Astrocyte (in vitro differentiated cells and primary cell): ENCODE measurements at regions not wholly inside any gene's neighbourhood (a gene's known extent, or its start where the extent isn't known, plus 50 kb on each side); places are given as distances from the start of the nearest gene placed in this dataset.
A peak's percentile ranks its signal among the peaks of the same experiment; 100 is the strongest.

Source experiments
- DNase-seq: peaks from one replicate; pipeline ENCODE4 v3.0.0-alpha.2; 2010; ENCODE audit warnings: low read depth
- FAIRE-seq: peaks from 2 replicates; lab custom pipeline; 2011; peaks lifted over from hg19 to GRCh38; lab: Jason Lieb, UNC
- H2AFZ ChIP-seq: 2 replicates; pipeline ENCODE4 v1.6.0; 2012; ENCODE audit warnings: low read depth, low read length, inconsistent platforms
- H3K27ac ChIP-seq: 2 replicates; pipeline ENCODE4 v1.5.1; 2011; ENCODE audit warnings: low read depth, low read length, inconsistent platforms
- H3K27me3 ChIP-seq: 2 replicates; pipeline ENCODE4 v1.6.0; 2011; ENCODE audit warnings: low read length, inconsistent platforms; ENCODE audit not compliant: insufficient read depth
- H3K36me3 ChIP-seq: 2 replicates; pipeline ENCODE4 v1.5.1; 2011; ENCODE audit warnings: low read length, inconsistent platforms; ENCODE audit not compliant: insufficient read depth
- H3K4me1 ChIP-seq: 2 replicates; pipeline ENCODE4 v1.5.1; 2011; ENCODE audit warnings: low read length, inconsistent platforms; ENCODE audit not compliant: insufficient read depth
- H3K4me2 ChIP-seq: 2 replicates; pipeline ENCODE4 v1.6.0; 2012; ENCODE audit warnings: low read length, inconsistent platforms
- H3K4me3 ChIP-seq: 2 replicates; pipeline ENCODE4 v1.5.1; 2011; ENCODE audit warnings: low read depth, mild to moderate bottlenecking, low read length, inconsistent platforms; ENCODE audit not compliant: insufficient read depth
- H3K79me2 ChIP-seq: 2 replicates; pipeline ENCODE4 v1.6.0; 2012; ENCODE audit warnings: mild to moderate bottlenecking, low read length, inconsistent platforms; ENCODE audit not compliant: insufficient read depth
- H3K9ac ChIP-seq: 2 replicates; pipeline ENCODE4 v1.6.0; 2012; ENCODE audit warnings: mild to moderate bottlenecking, low read length, inconsistent platforms
- H3K9me3 ChIP-seq: 2 replicates; pipeline ENCODE4 v1.5.1; 2012; ENCODE audit warnings: low read depth, mild to moderate bottlenecking, low read length, inconsistent platforms; ENCODE audit not compliant: insufficient read depth
- H4K20me1 ChIP-seq: 2 replicates; pipeline ENCODE4 v1.6.0; 2012; ENCODE audit warnings: low read length, inconsistent platforms; ENCODE audit not compliant: insufficient read depth
- H3K27ac Mint-ChIP-seq: one replicate; pipeline ENCODE4 v1.8.0; 2021; ENCODE audit warnings: mild to moderate bottlenecking, mixed read lengths; ENCODE audit not compliant: unreplicated experiment
- H3K27me3 Mint-ChIP-seq: one replicate; pipeline ENCODE4 v1.8.0; 2021; ENCODE audit warnings: low read depth, mixed read lengths; ENCODE audit not compliant: unreplicated experiment
- H3K36me3 Mint-ChIP-seq: one replicate; pipeline ENCODE4 v1.8.0; 2021; ENCODE audit warnings: low read depth, mixed read lengths; ENCODE audit not compliant: unreplicated experiment
- H3K4me1 Mint-ChIP-seq: one replicate; pipeline ENCODE4 v1.8.0; 2021; ENCODE audit warnings: low read depth, mixed read lengths; ENCODE audit not compliant: unreplicated experiment
- H3K4me3 Mint-ChIP-seq: one replicate; pipeline ENCODE4 v1.8.0; 2021; ENCODE audit warnings: mild to moderate bottlenecking, moderate library complexity, mixed read lengths; ENCODE audit not compliant: unreplicated experiment
- H3K9me3 Mint-ChIP-seq: one replicate; pipeline ENCODE4 v1.8.0; 2021; ENCODE audit warnings: mild to moderate bottlenecking, mixed read lengths; ENCODE audit not compliant: unreplicated experiment
- EZH2 ChIP-seq: IDR thresholded peaks from 2 replicates; pipeline ENCODE4 v1.6.1; 2012; ENCODE audit warnings: mild to moderate bottlenecking, low read length, inconsistent platforms; ENCODE audit not compliant: insufficient read depth
- TF ChIP-seq, protein P1 (sequence below): IDR thresholded peaks from 2 replicates; pipeline ENCODE4 v1.5.1; 2011; ENCODE audit warnings: low read depth, mild to moderate bottlenecking, inconsistent platforms, low read length, moderate library complexity; ENCODE audit not compliant: insufficient read depth

DNA sequence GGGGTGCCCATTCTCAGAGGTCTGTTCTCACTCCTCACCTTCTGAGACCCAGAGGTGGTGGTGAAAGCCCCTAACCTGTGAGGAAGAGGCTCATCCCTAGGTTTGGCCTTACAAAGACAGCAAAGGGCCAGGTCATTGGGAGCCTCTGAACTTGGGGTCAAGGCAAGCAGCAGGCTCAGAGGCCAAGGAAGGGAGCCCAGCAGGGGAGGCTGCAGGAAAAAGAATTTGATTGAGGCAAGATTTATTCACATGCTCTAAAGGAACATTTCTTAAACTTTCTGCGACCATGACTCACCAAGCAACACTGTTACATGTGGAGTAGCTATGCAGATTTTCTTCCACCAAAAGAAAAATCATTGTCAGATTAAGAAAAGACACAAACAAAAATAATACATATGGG is 132.5 kb upstream of the SYT6 start:
- DNase-seq (peak; percentile 8), FAIRE-seq (no peak)
- H3K36me3 ChIP-seq, result no peaks in the 10 kb centered on the region
- peaks cover 3% of the 10 kb centered on the region for H3K4me1 Mint-ChIP-seq
- no peaks in the 10 kb centered on the region for H3K36me3 Mint-ChIP-seq
- no peak overlapping the region for H3K27ac ChIP-seq
- H3K4me1 ChIP-seq, result no peaks in the 10 kb centered on the region
- no peaks in the 10 kb centered on the region for H4K20me1 ChIP-seq
- H3K79me2 ChIP-seq, result no peaks in the 10 kb centered on the region
- no peak overlapping the region for H3K4me2 ChIP-seq
- no peaks in the 10 kb centered on the region for H3K27me3 ChIP-seq
- H3K4me3 Mint-ChIP-seq, result no peak overlapping the region
- TF ChIP-seq EZH2, result no peak
- TF ChIP-seq, protein P1, sequence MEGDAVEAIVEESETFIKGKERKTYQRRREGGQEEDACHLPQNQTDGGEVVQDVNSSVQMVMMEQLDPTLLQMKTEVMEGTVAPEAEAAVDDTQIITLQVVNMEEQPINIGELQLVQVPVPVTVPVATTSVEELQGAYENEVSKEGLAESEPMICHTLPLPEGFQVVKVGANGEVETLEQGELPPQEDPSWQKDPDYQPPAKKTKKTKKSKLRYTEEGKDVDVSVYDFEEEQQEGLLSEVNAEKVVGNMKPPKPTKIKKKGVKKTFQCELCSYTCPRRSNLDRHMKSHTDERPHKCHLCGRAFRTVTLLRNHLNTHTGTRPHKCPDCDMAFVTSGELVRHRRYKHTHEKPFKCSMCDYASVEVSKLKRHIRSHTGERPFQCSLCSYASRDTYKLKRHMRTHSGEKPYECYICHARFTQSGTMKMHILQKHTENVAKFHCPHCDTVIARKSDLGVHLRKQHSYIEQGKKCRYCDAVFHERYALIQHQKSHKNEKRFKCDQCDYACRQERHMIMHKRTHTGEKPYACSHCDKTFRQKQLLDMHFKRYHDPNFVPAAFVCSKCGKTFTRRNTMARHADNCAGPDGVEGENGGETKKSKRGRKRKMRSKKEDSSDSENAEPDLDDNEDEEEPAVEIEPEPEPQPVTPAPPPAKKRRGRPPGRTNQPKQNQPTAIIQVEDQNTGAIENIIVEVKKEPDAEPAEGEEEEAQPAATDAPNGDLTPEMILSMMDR, result no peak
- H2AFZ ChIP-seq, result no peak overlapping the region
- peaks cover 8% of the 10 kb centered on the region for H3K27me3 Mint-ChIP-seq
- no peak overlapping the region for H3K4me3 ChIP-seq
- no peak overlapping the region for H3K9ac ChIP-seq
- no peak overlapping the region for H3K27ac Mint-ChIP-seq
- no peaks in the 10 kb centered on the region for H3K9me3 Mint-ChIP-seq
- H3K9me3 ChIP-seq, result no peaks in the 10 kb centered on the region

GRCh38 chr1:114282751-114283403 is 129.2 kb upstream of the SYT6 start:
- Mint-ChIP-seq H3K4me3 (no peak overlapping the region), H3K36me3 (no peaks in the 10 kb centered on the region), H3K9me3 (no peaks in the 10 kb centered on the region), H3K27ac (no peak overlapping the region), H3K27me3 (peaks cover 2% of the 10 kb centered on the region), H3K4me1 (peaks cover 3% of the 10 kb centered on the region)
- H3K9ac ChIP-seq, result no peak overlapping the region
- H3K79me2 ChIP-seq, result no peaks in the 10 kb centered on the region
- no peak overlapping the region for H3K4me2 ChIP-seq
- H3K9me3 ChIP-seq, result no peaks in the 10 kb centered on the region
- H2AFZ ChIP-seq, result no peak overlapping the region
- H3K4me1 ChIP-seq, result no peaks in the 10 kb centered on the region
- TF ChIP-seq, protein P1, result peak; percentile 93
- TF ChIP-seq EZH2, result no peak
- H4K20me1 ChIP-seq, result no peaks in the 10 kb centered on the region
- FAIRE-seq, result peak; percentile 13
- no peaks in the 10 kb centered on the region for H3K27me3 ChIP-seq
- no peak overlapping the region for H3K27ac ChIP-seq
- no peak overlapping the region for H3K4me3 ChIP-seq
- peak; percentile 67 for DNase-seq
- no peaks in the 10 kb centered on the region for H3K36me3 ChIP-seq

GRCh38 chr1:114278911-114279310 is 125.2 kb upstream of the SYT6 start:
- Histone ChIP-seq H3K4me1 (no peaks in the 10 kb centered on the region), H3K4me2 (no peak overlapping the region), H3K9ac (no peak overlapping the region), H2AFZ (no peak overlapping the region), H3K27me3 (peaks cover 5% of the 10 kb centered on the region), H3K27ac (no peak overlapping the region), H4K20me1 (no peaks in the 10 kb centered on the region), H3K36me3 (no peaks in the 10 kb centered on the region), H3K79me2 (no peaks in the 10 kb centered on the region), H3K4me3 (no peak overlapping the region), H3K9me3 (no peaks in the 10 kb centered on the region)
- Mint-ChIP-seq H3K4me3 (no peak overlapping the region), H3K4me1 (no peaks in the 10 kb centered on the region), H3K9me3 (no peaks in the 10 kb centered on the region), H3K36me3 (no peaks in the 10 kb centered on the region), H3K27ac (no peak overlapping the region), H3K27me3 (peaks cover 3% of the 10 kb centered on the region)
- DNase-seq (no peak), FAIRE-seq (no peak)
- TF ChIP-seq, protein P1, result no peak
- no peak for TF ChIP-seq EZH2
